PC-3 (cell line): ENCODE measurements at regions not wholly inside any gene's neighbourhood (a gene's known extent, or its start where the extent isn't known, plus 50 kb on each side); places are given as distances from the start of the nearest gene placed in this dataset.

ENCODE experiments used
- EZH2 ChIP-seq: fragments of 300-600 bp; sonication (generic); IDR thresholded peaks from one replicate; pipeline ENCODE4 v1.6.1; 2017; ENCODE audit warnings: antibody characterized with exemption, mild to moderate bottlenecking, low read length; ENCODE audit not compliant: unreplicated experiment
- EZH2phosphoT487 ChIP-seq: fragments of 300-600 bp; sonication (generic); IDR thresholded peaks from 2 replicates; pipeline ENCODE4 v1.6.1; 2018; ENCODE audit warnings: mild to moderate bottlenecking, antibody characterized with exemption, low read length, borderline replicate concordance
- TF ChIP-seq, protein P1 (sequence below): fragments of 300-600 bp; sonication (generic); conservative IDR thresholded peaks from 2 replicates; pipeline ENCODE4 v1.5.1; 2017; ENCODE audit warnings: antibody characterized with exemption, low read depth, mild to moderate bottlenecking, low read length

DNA sequence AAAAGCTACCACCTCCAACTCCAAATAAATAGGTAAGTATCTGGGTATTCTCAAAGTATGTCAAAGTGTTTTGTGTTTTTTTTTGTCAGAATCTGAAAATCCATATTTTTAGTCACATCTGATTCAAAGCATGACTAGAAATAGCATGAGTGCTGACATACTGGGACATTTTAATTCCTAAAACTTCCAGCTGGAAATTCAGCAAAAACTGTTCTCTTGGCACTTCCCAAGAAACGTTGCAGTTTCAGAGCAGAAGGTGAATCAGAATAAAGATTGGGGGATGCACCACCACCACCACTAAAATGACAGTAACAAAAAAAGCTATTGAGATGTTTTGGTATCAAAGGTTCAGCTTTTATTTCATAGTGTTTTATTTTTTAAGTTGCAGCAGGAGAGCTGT lies 724.6 kb upstream of the CELF2 start:
- TF ChIP-seq, protein P1, sequence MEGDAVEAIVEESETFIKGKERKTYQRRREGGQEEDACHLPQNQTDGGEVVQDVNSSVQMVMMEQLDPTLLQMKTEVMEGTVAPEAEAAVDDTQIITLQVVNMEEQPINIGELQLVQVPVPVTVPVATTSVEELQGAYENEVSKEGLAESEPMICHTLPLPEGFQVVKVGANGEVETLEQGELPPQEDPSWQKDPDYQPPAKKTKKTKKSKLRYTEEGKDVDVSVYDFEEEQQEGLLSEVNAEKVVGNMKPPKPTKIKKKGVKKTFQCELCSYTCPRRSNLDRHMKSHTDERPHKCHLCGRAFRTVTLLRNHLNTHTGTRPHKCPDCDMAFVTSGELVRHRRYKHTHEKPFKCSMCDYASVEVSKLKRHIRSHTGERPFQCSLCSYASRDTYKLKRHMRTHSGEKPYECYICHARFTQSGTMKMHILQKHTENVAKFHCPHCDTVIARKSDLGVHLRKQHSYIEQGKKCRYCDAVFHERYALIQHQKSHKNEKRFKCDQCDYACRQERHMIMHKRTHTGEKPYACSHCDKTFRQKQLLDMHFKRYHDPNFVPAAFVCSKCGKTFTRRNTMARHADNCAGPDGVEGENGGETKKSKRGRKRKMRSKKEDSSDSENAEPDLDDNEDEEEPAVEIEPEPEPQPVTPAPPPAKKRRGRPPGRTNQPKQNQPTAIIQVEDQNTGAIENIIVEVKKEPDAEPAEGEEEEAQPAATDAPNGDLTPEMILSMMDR = no peak
- TF ChIP-seq EZH2 = no peak
- no peak for TF ChIP-seq EZH2phosphoT487
